DMS114 treated with DMSO at 0.1 percent for 48 hours (cell line): ENCODE measurements at regions not wholly inside any gene's neighbourhood (a gene's known extent, or its start where the extent isn't known, plus 50 kb on each side); places are given as distances from the start of the nearest gene placed in this dataset.

Source experiments
- DNase-seq: peaks from one replicate; lab custom pipeline; 2025; ENCODE audit not compliant: unreplicated experiment; lab: John Stamatoyannopoulos, UW

DNA sequence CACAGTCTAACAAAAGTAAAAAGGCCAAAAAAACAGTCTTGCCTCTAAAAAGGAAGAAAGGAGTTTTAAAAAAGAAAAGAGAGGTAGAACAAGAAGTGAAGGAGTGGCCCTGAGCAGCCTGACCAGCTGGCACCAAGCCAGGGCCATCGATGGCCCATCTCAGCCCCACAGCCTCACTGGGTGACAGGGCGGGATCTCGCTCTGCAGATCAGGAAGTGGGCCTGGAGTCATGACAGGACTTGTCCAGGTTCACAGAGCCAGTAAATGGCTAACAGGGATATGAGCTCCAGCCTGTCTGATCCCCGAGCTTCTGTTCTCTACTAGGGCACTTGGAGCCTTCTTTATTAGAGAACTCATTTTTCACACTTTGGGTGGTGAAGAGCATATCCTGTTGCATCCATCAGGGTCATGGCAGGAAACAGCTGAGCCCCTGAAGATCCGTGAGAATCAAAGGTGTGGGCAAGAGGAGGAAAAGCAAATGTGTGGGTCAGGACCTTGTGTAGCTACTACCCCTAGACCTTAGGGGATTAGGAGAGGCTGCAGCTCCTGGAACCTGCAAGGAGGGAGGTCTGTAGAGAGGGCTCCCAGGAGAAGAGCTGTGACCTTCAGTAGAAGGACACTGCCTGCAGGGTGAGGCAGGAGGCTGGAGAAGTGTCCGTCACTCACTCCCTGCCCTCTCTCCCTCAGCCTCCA is 299.0 kb upstream of the MSX2 start:
- DNase-seq: no peak

DNA sequence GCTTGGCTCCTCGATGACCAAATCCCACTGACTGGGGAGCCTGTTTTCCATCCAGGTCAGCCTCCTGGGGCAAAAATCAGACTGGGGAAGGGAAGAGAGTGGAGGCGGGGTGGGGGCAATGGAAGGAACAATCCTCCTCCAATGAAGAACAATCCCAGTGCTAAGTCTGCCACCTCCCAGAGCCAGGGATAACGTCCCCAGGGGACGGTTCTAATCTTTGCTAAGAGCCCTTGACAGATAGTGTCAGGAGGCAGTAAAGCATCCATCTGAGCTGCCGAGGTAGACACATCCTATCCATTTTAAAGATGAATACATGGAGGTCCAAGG is 298.5 kb upstream of the MSX2 start:
- no peak for DNase-seq

DNA sequence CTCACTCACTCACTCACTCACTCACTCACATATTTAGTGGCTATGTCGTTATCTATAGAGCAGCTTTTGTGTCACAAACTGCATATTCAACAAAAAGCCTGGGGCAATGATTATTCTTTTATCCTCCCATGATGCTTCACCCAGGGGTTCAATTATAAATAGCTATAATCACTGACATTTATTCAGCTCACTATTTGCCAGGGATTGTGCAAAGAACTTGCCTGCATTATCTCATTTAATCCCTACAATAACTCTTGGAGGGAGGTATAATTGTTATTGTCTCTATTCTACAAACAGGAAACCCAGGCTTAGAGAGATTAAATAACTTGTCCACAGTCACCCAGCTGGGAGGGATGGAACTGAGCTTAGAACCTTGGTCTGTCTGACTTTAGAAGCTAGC is 298.0 kb upstream of the MSX2 start:
- DNase-seq: no peak

DNA sequence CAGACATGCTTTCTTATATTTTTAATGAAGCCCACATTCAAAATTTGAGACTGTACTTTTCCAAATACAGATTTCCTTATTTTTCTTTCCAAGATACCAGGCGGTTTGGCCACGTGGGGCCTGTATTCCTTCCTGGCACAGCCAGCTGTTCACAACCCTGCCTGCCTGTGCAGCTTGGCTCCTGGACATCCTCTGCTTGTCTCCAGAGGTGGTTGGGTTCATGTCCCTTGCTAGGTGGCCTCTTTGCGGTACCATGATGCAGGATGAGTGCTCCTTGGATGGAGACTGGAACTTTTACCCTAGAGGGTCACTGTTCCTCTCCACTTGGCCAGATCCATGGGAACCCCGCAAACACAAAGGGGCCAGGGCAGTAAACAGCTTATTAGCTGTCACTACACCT is 297.5 kb upstream of the MSX2 start:
- no peak for DNase-seq

- no peak for DNase-seq
Measured at GRCh38 chr5:174427304-174427703, 297.1 kb upstream of the MSX2 start.

GRCh38 chr5:174428895-174429294 is 295.5 kb upstream of the MSX2 start:
- DNase-seq: no peak

DNA sequence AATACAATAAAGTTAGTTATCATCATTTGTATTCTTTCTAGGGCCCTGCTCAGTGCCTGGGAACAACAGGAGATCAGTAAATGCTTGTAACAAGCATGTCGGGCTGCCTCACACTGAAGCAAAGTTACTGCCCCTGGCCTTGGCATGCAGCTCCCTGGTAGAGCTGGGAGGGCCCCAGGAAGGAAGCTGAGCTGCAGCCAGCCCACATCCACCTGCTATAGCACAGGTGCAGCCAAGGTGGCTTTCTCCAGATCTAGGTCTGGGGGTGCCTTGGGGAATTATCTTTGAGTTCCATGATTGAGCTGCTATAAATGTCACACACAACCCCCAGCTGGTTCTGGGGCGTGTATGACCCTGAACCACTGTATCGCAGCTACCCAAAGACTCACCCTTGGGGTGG is 293.4 kb upstream of the MSX2 start:
- DNase-seq: no peak

DNA sequence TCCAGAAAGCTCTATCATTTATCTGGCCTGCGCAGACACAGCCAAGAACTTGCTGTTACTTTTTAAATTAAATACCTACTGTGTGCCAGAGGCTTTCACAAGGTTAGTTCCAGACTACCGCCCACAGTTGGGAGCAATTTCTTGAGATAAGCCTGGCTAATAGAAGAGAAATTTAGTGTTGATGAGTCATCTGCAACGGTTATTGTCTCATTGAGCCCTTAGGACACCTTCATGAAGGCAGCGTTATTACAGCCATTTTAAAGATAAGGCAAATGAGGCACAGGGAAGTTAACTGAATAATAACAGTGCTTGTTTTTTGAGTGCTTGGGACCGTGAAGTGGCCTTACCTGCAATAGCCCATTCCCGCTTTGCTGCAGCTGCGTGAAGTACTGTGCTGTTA is 292.9 kb upstream of the MSX2 start:
- DNase-seq: no peak

- DNase-seq: no peak
Measured at GRCh38 chr5:174433098-174433497, 291.3 kb upstream of the MSX2 start.

DNA sequence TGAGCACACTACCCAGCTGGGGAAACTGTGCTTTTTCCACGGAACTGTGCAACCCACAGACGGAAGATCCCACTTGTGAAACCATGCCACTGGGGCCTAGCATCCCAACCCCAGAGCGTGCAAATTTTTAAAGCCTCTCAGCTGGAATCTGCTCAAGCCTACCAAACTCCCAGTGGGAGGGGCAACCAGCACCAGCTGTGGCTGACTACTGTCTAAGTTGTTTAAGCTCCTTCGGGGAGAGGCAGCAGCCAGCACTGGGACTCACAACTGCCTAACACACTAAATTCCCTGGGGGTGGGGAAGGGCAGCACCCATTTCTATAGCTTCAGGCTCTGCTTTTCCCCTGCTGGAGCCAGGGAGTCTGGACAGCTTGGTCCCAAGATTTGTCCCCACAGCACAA is 287.6 kb upstream of the MSX2 start:
- DNase-seq: no peak

DNA sequence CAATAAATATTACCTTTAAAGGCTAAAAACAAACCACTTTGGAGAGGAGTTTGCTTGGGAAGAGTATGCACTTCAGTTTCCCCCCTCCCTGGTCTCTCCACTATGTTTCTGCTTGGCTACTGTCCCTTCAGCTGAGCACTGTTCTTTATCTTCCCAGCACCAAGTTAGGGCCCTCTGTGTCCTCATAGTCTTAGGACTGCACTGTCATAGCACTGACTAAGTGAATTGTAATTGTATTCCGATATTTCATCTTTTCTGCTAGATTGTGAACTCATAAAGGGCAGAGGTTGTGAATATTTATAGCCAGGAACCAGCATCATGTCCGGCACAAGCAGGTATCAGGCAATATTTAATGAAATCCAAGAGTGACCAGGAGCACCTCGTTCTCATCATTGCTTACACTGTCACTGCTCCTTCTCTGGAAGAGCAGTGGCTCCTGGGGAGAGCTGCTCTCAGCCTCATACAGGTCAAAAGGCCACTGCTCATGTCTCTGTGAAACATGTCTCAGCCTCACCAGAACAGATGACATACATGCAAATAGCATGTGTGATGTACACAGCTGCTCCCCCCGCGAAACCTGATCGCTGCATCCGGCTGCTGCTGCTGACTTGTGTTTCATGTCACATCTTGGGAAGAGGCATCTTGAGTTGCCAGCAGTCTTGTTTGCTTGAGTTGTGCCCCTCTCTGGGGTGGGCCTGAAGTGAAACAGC is 279.7 kb upstream of the MSX2 start:
- no peak for DNase-seq

DNA sequence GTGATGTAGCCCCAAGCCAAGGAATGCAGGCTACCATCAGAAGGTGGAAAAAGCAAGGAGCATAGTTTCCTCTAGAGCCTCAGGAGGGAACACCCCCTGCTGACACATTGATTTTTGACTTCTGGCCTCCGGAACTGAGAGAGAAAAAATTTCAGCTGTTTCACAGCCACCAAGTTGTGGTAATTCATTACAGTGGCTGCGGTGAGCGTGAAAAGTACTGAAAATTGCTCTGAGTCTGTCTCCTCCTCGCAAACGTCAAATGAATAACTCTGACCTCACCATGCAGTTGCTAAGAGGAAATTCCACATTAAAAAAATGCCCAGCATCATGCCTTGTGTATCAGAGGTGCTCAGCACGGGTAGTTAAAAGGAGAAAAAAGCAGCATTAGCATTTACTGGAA is 277.9 kb upstream of the MSX2 start:
- DNase-seq: no peak

GRCh38 chr5:174446988-174447387 is 277.4 kb upstream of the MSX2 start:
- DNase-seq: no peak

DNA sequence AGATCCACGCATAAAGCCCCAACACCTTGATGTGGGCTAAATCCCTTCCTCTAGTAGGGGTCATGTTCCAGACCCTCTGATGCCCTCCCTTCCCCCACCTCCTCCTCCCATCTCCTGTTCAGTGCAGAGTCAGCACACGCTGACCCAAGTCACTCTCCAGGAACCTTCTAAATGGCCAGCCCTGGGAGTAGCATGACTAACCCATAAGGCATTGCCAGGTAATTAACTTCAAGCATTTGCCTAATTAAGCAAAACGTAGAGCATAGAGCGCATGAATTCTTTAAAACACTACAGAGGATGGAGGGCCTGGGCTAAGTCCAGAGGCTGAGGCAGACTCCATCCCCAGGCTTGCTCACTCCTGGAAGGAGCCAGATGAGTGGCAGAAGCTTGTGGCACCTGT is 276.3 kb upstream of the MSX2 start:
- no peak for DNase-seq

- no peak for DNase-seq
Measured at GRCh38 chr5:174448662-174449061, 275.7 kb upstream of the MSX2 start.

- DNase-seq: no peak
Measured at GRCh38 chr5:174453690-174454089, 270.7 kb upstream of the MSX2 start.

DNA sequence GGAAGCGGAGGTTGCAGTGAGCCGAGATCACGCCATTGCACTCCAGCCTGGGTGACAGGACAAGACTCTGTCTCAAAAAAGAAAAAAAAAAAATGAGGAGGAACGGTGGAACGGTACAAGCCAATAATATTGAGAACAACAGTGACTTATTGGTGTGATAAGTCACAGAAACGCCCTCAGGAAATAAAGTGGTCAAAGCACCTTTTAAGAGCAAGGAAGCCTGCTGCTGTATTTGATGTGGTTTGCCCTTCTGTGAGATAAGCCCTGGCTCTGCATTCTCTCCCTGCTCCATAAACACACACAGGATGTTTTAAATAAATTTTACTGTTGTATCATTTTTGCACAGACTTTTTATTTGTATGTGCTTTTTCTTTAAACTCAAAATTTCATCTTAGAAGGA is 269.9 kb upstream of the MSX2 start:
- no peak for DNase-seq

GRCh38 chr5:174454890-174455289 is 269.5 kb upstream of the MSX2 start:
- no peak for DNase-seq

DNA sequence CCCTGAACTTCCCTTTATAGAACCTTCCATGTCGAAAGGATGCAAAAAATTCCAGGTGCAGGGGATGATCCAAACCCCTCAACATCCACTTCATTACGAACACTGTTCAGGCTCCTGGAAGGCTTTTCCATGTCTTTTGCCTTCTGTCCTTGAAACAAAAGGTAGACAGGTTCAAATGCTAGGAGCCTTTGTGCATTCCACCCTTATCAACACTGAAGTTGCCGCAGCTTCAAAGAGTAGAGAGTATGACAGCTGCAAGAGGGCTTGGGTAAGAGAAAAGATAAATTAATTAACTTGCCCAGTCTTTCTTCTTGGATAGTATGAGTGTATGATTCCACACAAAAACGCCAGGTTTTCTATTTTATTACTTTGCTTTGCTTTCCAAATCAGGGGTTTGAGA is 269.1 kb upstream of the MSX2 start:
- no peak for DNase-seq

GRCh38 chr5:174457141-174457678 is 267.2 kb upstream of the MSX2 start:
- DNase-seq: no peak

GRCh38 chr5:174459071-174459702 is 265.2 kb upstream of the MSX2 start:
- no peak for DNase-seq

GRCh38 chr5:174459832-174460448 is 264.4 kb upstream of the MSX2 start:
- DNase-seq: no peak
